C4-2B (cell line): ENCODE measurements at regions not wholly inside any gene's neighbourhood (a gene's known extent, or its start where the extent isn't known, plus 50 kb on each side); places are given as distances from the start of the nearest gene placed in this dataset.

Experiments used
- H3K27ac ChIP-seq: fragments of 450-650 bp; 2 replicates; pipeline ENCODE4 v1.5.1; 2017
- ZFX ChIP-seq: fragments of 450-650 bp; IDR thresholded peaks from 2 replicates; pipeline ENCODE4 v1.6.1; 2017
- TF ChIP-seq, protein P1 (sequence below): fragments of 450-650 bp; conservative IDR thresholded peaks from 2 replicates; pipeline ENCODE4 v1.5.1; 2017; ENCODE audit warnings: mild to moderate bottlenecking

DNA sequence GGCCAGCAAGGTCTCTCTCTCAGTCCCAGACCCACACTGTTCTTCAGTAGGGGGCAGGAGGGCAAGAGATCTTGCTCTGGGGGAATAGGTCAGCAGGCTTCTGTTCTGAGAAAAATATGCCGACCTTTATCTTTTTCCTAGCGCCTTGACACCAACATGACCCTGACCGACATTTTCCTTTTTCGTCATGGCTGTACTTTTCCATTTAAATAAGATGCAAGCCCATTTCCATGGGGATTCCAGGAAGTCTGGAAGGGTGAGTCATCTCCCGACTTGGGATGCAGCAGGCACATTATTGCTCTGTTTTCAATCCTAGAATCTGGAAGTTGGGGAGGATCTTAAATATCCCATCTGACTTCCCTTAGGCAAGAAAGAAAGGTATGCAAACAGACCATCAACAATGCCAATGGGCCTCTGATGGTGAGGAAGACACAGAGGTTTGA is 261.5 kb upstream of the LRTM1 start:
- H3K27ac ChIP-seq, result no peak overlapping the region

DNA sequence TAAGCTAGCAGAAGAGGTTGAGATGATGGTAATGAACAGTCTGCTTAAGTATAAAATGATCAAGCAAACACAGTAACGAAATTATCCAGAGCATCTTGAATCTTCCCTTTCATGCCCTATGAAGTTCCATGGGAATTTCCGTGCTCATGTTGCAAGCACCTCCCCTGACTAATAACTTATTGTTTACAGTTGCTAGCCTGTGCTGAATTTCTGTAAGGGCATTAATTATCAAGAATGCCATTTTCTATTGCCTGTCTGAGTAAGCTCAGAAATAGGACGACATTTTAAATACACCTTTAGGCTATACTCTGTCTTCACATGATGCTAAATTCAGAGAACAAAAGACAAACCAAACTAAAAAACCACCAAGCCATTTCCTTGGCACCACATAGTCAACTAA is 257.5 kb upstream of the LRTM1 start:
- TF ChIP-seq, protein P1, sequence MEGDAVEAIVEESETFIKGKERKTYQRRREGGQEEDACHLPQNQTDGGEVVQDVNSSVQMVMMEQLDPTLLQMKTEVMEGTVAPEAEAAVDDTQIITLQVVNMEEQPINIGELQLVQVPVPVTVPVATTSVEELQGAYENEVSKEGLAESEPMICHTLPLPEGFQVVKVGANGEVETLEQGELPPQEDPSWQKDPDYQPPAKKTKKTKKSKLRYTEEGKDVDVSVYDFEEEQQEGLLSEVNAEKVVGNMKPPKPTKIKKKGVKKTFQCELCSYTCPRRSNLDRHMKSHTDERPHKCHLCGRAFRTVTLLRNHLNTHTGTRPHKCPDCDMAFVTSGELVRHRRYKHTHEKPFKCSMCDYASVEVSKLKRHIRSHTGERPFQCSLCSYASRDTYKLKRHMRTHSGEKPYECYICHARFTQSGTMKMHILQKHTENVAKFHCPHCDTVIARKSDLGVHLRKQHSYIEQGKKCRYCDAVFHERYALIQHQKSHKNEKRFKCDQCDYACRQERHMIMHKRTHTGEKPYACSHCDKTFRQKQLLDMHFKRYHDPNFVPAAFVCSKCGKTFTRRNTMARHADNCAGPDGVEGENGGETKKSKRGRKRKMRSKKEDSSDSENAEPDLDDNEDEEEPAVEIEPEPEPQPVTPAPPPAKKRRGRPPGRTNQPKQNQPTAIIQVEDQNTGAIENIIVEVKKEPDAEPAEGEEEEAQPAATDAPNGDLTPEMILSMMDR, result no peak
- no peak for TF ChIP-seq ZFX
- H3K27ac ChIP-seq, result no peak overlapping the region

More for the DNA sequence above, 261.5 kb upstream of the LRTM1 start:
- TF ChIP-seq ZFX, result no peak
- TF ChIP-seq, protein P1, result no peak

DNA sequence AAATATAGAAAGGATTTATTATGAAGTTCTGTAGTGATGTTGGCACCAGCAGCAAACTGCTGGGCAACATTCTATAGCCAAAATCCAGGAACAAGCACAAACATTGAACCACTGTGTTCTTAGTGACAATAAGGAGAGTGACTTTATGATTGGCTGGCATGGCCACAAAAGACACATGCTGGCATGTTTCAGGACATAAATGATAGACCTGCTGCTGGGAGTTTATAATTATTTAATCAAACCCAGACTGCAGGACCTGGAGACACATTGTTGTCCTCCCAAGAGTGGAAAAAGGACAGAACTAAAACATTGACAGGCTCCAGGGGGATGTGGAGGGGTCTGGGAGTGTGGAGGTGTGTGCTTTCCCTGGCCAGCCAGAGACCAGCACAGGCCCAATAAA is 255.3 kb upstream of the LRTM1 start:
- no peak overlapping the region for H3K27ac ChIP-seq
- TF ChIP-seq, protein P1, result no peak
- no peak for TF ChIP-seq ZFX

DNA sequence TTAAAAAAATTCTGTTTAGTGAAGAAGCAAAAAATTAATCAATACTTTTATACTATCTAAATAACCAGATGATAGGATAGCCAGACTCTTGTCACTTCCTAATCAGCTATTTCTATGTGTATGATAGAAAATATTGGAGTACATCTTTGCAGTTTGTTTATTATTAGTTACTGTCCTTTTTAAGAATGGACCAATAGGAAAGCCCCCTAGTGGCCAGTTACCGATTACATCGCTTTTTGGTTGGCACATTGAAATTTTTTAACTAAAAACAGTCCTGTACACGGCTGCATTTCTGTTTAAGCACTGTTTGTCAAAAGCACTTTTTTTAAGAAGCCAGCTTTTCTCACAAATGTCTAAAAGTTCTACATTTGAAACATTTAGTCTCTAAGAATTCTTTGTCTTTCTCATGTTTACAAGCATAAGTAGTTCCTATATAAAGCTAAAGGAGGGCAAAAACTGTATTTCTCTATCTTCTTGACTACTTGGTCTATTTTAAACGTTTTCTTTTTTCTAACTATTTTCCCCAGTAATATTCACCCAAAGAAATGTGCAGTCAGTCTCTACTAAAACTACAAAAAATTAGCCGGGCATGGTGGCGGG is 253.2 kb upstream of the LRTM1 start:
- no peak for TF ChIP-seq ZFX
- TF ChIP-seq, protein P1, result peak; percentile 81
- H3K27ac ChIP-seq, result no peak overlapping the region

DNA sequence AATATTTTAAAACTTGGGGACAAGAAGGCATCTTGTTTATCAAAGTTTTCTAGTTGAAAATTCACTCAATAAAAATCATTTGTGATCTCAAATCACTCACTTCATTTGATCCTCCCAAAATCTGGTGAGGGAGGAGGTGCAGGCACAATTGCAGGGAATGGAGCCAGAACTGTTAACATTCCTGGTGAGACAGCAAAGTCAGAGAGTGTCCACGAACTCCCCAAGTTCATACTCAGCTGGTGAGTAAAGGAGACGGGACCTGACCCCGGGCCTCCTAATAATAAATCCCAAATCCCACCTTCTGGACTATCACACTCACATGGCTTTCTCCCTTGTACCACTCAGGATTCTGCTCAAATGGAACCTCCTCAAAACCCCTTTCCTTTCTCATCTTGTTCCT is 252.3 kb upstream of the LRTM1 start:
- H3K27ac ChIP-seq, result no peak overlapping the region
- TF ChIP-seq, protein P1, result no peak
- no peak for TF ChIP-seq ZFX

DNA sequence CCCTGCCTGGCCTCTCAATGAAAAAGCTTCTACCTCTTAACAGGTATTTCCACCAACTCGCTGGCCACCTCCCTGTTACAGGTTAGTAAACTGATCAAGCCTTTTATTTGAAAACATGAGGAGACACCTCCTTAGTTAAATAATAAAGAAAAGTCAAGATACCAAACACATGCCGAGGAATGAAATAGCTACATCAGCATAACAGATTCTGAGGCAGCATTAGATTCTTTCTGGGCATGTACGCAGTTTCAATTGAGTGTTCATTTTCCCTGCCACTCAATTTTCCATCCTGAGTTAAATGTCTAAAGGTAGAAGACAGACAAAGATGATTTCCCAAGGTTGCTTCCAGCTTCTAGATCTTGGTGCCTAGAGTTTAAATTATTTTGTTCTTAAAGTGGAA is 250.5 kb upstream of the LRTM1 start:
- TF ChIP-seq, protein P1, result no peak
- TF ChIP-seq ZFX, result no peak
- H3K27ac ChIP-seq, result no peak overlapping the region

DNA sequence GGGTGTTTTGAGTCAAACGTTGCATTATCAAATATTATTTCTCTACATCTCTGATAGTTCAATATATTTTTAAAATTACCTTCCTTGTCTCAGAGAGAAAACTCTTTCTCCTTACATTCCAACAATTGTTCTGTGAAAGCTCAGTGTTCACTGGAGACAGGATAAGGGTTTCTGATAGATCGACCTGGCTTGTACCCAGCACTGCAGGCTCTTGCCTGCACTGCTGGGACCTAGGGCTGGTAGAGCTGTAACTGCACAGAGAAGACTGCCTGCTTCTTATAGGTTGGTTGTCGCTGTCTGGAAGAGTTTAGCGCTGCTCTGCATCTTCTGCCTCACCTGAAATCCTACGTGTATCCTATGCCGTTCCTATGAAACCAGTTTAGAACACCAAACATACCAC is 249.9 kb upstream of the LRTM1 start:
- no peak for TF ChIP-seq ZFX
- TF ChIP-seq, protein P1, result no peak
- no peak overlapping the region for H3K27ac ChIP-seq
